HG03139 (cell line): ENCODE measurements at regions not wholly inside any gene's neighbourhood (a gene's known extent, or its start where the extent isn't known, plus 50 kb on each side); places are given as distances from the start of the nearest gene placed in this dataset.

Experiments used
- ATAC-seq: cut with Tn5 transposase; IDR thresholded peaks from one replicate; pipeline ENCODE4 v1.9.1; 2021; ENCODE audit not compliant: unreplicated experiment

- ATAC-seq: peak; percentile 45
Measured at GRCh38 chr13:102935896-102936321, 90.1 kb downstream of the ERCC5 start.

GRCh38 chr13:102933523-102933922 is 87.7 kb downstream of the ERCC5 start:
- no peak for ATAC-seq

- ATAC-seq: no peak
Measured at GRCh38 chr13:102933122-102933521, 87.3 kb downstream of the ERCC5 start.

GRCh38 chr13:102932331-102932730 is 86.5 kb downstream of the ERCC5 start:
- no peak for ATAC-seq

GRCh38 chr13:102930566-102930965 is 84.7 kb downstream of the ERCC5 start:
- no peak for ATAC-seq

- no peak for ATAC-seq
Measured at GRCh38 chr13:102928941-102929675, 83.3 kb downstream of the ERCC5 start.
